ENCODE measurements at regions not wholly inside any gene's neighbourhood (a gene's known extent, or its start where the extent isn't known, plus 50 kb on each side); places are given as distances from the start of the nearest gene placed in this dataset.

DNA sequence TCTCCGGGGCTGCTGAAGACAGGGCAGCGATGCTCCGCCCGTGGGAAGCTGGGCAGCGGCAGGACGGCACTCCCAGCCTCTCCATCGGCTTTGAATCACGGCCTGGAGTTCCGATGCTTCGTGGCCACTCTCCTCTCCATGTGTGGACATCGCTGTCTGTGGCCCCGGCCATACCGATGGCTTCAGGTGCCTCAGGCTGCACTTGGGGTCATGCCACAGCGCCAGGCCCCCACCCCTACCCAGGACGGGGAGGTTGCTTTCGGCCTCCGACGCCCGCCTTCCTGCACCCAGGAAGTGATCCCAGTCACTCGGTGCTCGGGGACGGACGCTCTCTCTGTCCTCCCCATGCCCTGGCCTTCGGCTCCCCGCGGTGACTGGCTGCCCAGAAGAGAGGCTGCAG is 180.7 kb downstream of the BANP start:
- TF ChIP-seq, protein P1, sequence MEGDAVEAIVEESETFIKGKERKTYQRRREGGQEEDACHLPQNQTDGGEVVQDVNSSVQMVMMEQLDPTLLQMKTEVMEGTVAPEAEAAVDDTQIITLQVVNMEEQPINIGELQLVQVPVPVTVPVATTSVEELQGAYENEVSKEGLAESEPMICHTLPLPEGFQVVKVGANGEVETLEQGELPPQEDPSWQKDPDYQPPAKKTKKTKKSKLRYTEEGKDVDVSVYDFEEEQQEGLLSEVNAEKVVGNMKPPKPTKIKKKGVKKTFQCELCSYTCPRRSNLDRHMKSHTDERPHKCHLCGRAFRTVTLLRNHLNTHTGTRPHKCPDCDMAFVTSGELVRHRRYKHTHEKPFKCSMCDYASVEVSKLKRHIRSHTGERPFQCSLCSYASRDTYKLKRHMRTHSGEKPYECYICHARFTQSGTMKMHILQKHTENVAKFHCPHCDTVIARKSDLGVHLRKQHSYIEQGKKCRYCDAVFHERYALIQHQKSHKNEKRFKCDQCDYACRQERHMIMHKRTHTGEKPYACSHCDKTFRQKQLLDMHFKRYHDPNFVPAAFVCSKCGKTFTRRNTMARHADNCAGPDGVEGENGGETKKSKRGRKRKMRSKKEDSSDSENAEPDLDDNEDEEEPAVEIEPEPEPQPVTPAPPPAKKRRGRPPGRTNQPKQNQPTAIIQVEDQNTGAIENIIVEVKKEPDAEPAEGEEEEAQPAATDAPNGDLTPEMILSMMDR (IDR thresholded peaks at IDR 0.05; ENCODE audit: extremely low read depth in 1 of 2, insufficient read depth in 1 of 2, low read depth in 1 of 2, low read length in 2 of 2): no peak
- TF ChIP-seq POLR2AphosphoS5 (IDR thresholded peaks at IDR 0.05; ENCODE audit: insufficient read depth, low read depth, low read length) (no peak), POLR2A (IDR thresholded peaks at IDR 0.05; ENCODE audit: low read depth, low read length) (no peak)
- TF ChIP-seq, protein P2, sequence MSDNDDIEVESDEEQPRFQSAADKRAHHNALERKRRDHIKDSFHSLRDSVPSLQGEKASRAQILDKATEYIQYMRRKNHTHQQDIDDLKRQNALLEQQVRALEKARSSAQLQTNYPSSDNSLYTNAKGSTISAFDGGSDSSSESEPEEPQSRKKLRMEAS (IDR thresholded peaks at IDR 0.05; ENCODE audit: insufficient read depth, insufficient read length): no peak
